ENCODE measurements at regions not wholly inside any gene's neighbourhood (a gene's known extent, or its start where the extent isn't known, plus 50 kb on each side); places are given as distances from the start of the nearest gene placed in this dataset.
"Not testable (repeated sequence)": the region's sequence is repeated elsewhere in the genome, so short reads cannot be mapped to it uniquely, and the experiment has no call there.

GRCh38 chr7:130789436-130789835 is 55.4 kb upstream of the KLF14 start:
- no peak overlapping the region for H3K27ac ChIP-seq (ENCODE audit: low read length)
- no peaks in the 10 kb centered on the region for H3K9me3 ChIP-seq (ENCODE audit: control insufficient read depth in 1 of 2, low read length in 2 of 2)
- H3K4me3 ChIP-seq (ENCODE audit: low read depth in 1 of 2, low read length in 2 of 2): no peak overlapping the region
- no peaks in the 10 kb centered on the region for H3K4me1 ChIP-seq (ENCODE audit: control insufficient read depth in 1 of 2, insufficient read depth in 2 of 2, low read length in 2 of 2)
- no peaks in the 10 kb centered on the region for H3K27me3 ChIP-seq (ENCODE audit: low read depth, low read length)
- no peaks in the 10 kb centered on the region for H3K36me3 ChIP-seq (ENCODE audit: control insufficient read depth in 1 of 2, insufficient read depth in 2 of 2, low read length in 2 of 2)

GRCh38 chr7:130791746-130792145 is 57.7 kb upstream of the KLF14 start:
- no peaks in the 10 kb centered on the region for H3K4me1 ChIP-seq (ENCODE audit: control insufficient read depth in 1 of 2, insufficient read depth in 2 of 2, low read length in 2 of 2)
- H3K27ac ChIP-seq (ENCODE audit: low read length): no peak overlapping the region
- H3K36me3 ChIP-seq (ENCODE audit: control insufficient read depth in 1 of 2, insufficient read depth in 2 of 2, low read length in 2 of 2): no peaks in the 10 kb centered on the region
- H3K4me3 ChIP-seq (ENCODE audit: low read depth in 1 of 2, low read length in 2 of 2): no peak overlapping the region
- H3K9me3 ChIP-seq (ENCODE audit: control insufficient read depth in 1 of 2, low read length in 2 of 2): no peaks in the 10 kb centered on the region
- H3K27me3 ChIP-seq (ENCODE audit: low read depth, low read length): no peaks in the 10 kb centered on the region

GRCh38 chr7:130793855-130794618 is 60.0 kb upstream of the KLF14 start:
- H3K4me3 ChIP-seq (ENCODE audit: low read depth in 1 of 2, low read length in 2 of 2): no peak overlapping the region
- H3K36me3 ChIP-seq (ENCODE audit: control insufficient read depth in 1 of 2, insufficient read depth in 2 of 2, low read length in 2 of 2): no peaks in the 10 kb centered on the region
- H3K9me3 ChIP-seq (ENCODE audit: control insufficient read depth in 1 of 2, low read length in 2 of 2): no peaks in the 10 kb centered on the region
- no peaks in the 10 kb centered on the region for H3K4me1 ChIP-seq (ENCODE audit: control insufficient read depth in 1 of 2, insufficient read depth in 2 of 2, low read length in 2 of 2)
- no peaks in the 10 kb centered on the region for H3K27me3 ChIP-seq (ENCODE audit: low read depth, low read length)
- H3K27ac ChIP-seq (ENCODE audit: low read length): no peak overlapping the region

GRCh38 chr7:130794619-130794922 is 60.6 kb upstream of the KLF14 start:
- H3K27ac ChIP-seq (ENCODE audit: low read length): no peak overlapping the region
- no peaks in the 10 kb centered on the region for H3K27me3 ChIP-seq (ENCODE audit: low read depth, low read length)
- no peaks in the 10 kb centered on the region for H3K9me3 ChIP-seq (ENCODE audit: control insufficient read depth in 1 of 2, low read length in 2 of 2)
- H3K4me3 ChIP-seq (ENCODE audit: low read depth in 1 of 2, low read length in 2 of 2): no peak overlapping the region
- H3K36me3 ChIP-seq (ENCODE audit: control insufficient read depth in 1 of 2, insufficient read depth in 2 of 2, low read length in 2 of 2): no peaks in the 10 kb centered on the region
- H3K4me1 ChIP-seq (ENCODE audit: control insufficient read depth in 1 of 2, insufficient read depth in 2 of 2, low read length in 2 of 2): no peaks in the 10 kb centered on the region

- not testable (repeated sequence) for H3K27me3 ChIP-seq (ENCODE audit: low read depth, low read length); H3K4me1 ChIP-seq (ENCODE audit: control insufficient read depth in 1 of 2, insufficient read depth in 2 of 2, low read length in 2 of 2); H3K9me3 ChIP-seq (ENCODE audit: control insufficient read depth in 1 of 2, low read length in 2 of 2); H3K36me3 ChIP-seq (ENCODE audit: control insufficient read depth in 1 of 2, insufficient read depth in 2 of 2, low read length in 2 of 2); H3K27ac ChIP-seq (ENCODE audit: low read length); H3K4me3 ChIP-seq (ENCODE audit: low read depth in 1 of 2, low read length in 2 of 2)
Observed at GRCh38 chr7:130796425-130796824, 62.4 kb upstream of the KLF14 start.

- H3K27me3 ChIP-seq (ENCODE audit: low read depth, low read length): no peaks in the 10 kb centered on the region
- H3K4me3 ChIP-seq (ENCODE audit: low read depth in 1 of 2, low read length in 2 of 2): no peak overlapping the region
- no peak overlapping the region for H3K27ac ChIP-seq (ENCODE audit: low read length)
- no peaks in the 10 kb centered on the region for H3K4me1 ChIP-seq (ENCODE audit: control insufficient read depth in 1 of 2, insufficient read depth in 2 of 2, low read length in 2 of 2)
- no peaks in the 10 kb centered on the region for H3K36me3 ChIP-seq (ENCODE audit: control insufficient read depth in 1 of 2, insufficient read depth in 2 of 2, low read length in 2 of 2)
- no peaks in the 10 kb centered on the region for H3K9me3 ChIP-seq (ENCODE audit: control insufficient read depth in 1 of 2, low read length in 2 of 2)
Observed at GRCh38 chr7:130803127-130803526, 69.1 kb upstream of the KLF14 start.

GRCh38 chr7:130804220-130804619 is 70.2 kb upstream of the KLF14 start:
- Histone ChIP-seq H3K36me3 (ENCODE audit: control insufficient read depth in 1 of 2, insufficient read depth in 2 of 2, low read length in 2 of 2) (no peaks in the 10 kb centered on the region), H3K9me3 (ENCODE audit: control insufficient read depth in 1 of 2, low read length in 2 of 2) (no peaks in the 10 kb centered on the region), H3K27ac (ENCODE audit: low read length) (no peak overlapping the region), H3K27me3 (ENCODE audit: low read depth, low read length) (no peaks in the 10 kb centered on the region), H3K4me1 (ENCODE audit: control insufficient read depth in 1 of 2, insufficient read depth in 2 of 2, low read length in 2 of 2) (no peaks in the 10 kb centered on the region), H3K4me3 (ENCODE audit: low read depth in 1 of 2, low read length in 2 of 2) (no peak overlapping the region)

- H3K27ac ChIP-seq (ENCODE audit: low read length); H3K4me1 ChIP-seq (ENCODE audit: control insufficient read depth in 1 of 2, insufficient read depth in 2 of 2, low read length in 2 of 2); H3K36me3 ChIP-seq (ENCODE audit: control insufficient read depth in 1 of 2, insufficient read depth in 2 of 2, low read length in 2 of 2); H3K9me3 ChIP-seq (ENCODE audit: control insufficient read depth in 1 of 2, low read length in 2 of 2); H3K27me3 ChIP-seq (ENCODE audit: low read depth, low read length); H3K4me3 ChIP-seq (ENCODE audit: low read depth in 1 of 2, low read length in 2 of 2): not testable (repeated sequence)
Observed at GRCh38 chr7:130812819-130813218, 78.8 kb upstream of the KLF14 start.

- Histone ChIP-seq H3K27me3 (ENCODE audit: low read depth, low read length) (no peaks in the 10 kb centered on the region), H3K9me3 (ENCODE audit: control insufficient read depth in 1 of 2, low read length in 2 of 2) (no peaks in the 10 kb centered on the region), H3K4me3 (ENCODE audit: low read depth in 1 of 2, low read length in 2 of 2) (no peak overlapping the region), H3K27ac (ENCODE audit: low read length) (no peak overlapping the region), H3K36me3 (ENCODE audit: control insufficient read depth in 1 of 2, insufficient read depth in 2 of 2, low read length in 2 of 2) (no peaks in the 10 kb centered on the region), H3K4me1 (ENCODE audit: control insufficient read depth in 1 of 2, insufficient read depth in 2 of 2, low read length in 2 of 2) (no peaks in the 10 kb centered on the region)
Observed at GRCh38 chr7:130814778-130815335, 80.8 kb upstream of the KLF14 start.

GRCh38 chr7:130818056-130818455 is 84.0 kb upstream of the KLF14 start:
- Histone ChIP-seq H3K36me3 (ENCODE audit: control insufficient read depth in 1 of 2, insufficient read depth in 2 of 2, low read length in 2 of 2) (no peaks in the 10 kb centered on the region), H3K27ac (ENCODE audit: low read length) (no peak overlapping the region), H3K9me3 (ENCODE audit: control insufficient read depth in 1 of 2, low read length in 2 of 2) (no peaks in the 10 kb centered on the region), H3K27me3 (ENCODE audit: low read depth, low read length) (no peaks in the 10 kb centered on the region), H3K4me3 (ENCODE audit: low read depth in 1 of 2, low read length in 2 of 2) (no peak overlapping the region), H3K4me1 (ENCODE audit: control insufficient read depth in 1 of 2, insufficient read depth in 2 of 2, low read length in 2 of 2) (no peaks in the 10 kb centered on the region)

GRCh38 chr7:130821864-130822263 is 87.9 kb upstream of the KLF14 start:
- Histone ChIP-seq H3K36me3 (ENCODE audit: control insufficient read depth in 1 of 2, insufficient read depth in 2 of 2, low read length in 2 of 2) (no peaks in the 10 kb centered on the region), H3K27ac (ENCODE audit: low read length) (no peak overlapping the region), H3K4me3 (ENCODE audit: low read depth in 1 of 2, low read length in 2 of 2) (no peak overlapping the region), H3K27me3 (ENCODE audit: low read depth, low read length) (no peaks in the 10 kb centered on the region), H3K4me1 (ENCODE audit: control insufficient read depth in 1 of 2, insufficient read depth in 2 of 2, low read length in 2 of 2) (no peaks in the 10 kb centered on the region), H3K9me3 (ENCODE audit: control insufficient read depth in 1 of 2, low read length in 2 of 2) (peaks cover 6 to 10% of the 10 kb centered on the region in 2 donors)

GRCh38 chr7:130822642-130823041 is 88.6 kb upstream of the KLF14 start:
- no peaks in the 10 kb centered on the region for H3K4me1 ChIP-seq (ENCODE audit: control insufficient read depth in 1 of 2, insufficient read depth in 2 of 2, low read length in 2 of 2)
- H3K36me3 ChIP-seq (ENCODE audit: control insufficient read depth in 1 of 2, insufficient read depth in 2 of 2, low read length in 2 of 2): no peaks in the 10 kb centered on the region
- H3K9me3 ChIP-seq (ENCODE audit: control insufficient read depth in 1 of 2, low read length in 2 of 2): peaks cover 6 to 10% of the 10 kb centered on the region in 2 donors
- no peak overlapping the region for H3K27ac ChIP-seq (ENCODE audit: low read length)
- no peak overlapping the region for H3K4me3 ChIP-seq (ENCODE audit: low read depth in 1 of 2, low read length in 2 of 2)
- no peaks in the 10 kb centered on the region for H3K27me3 ChIP-seq (ENCODE audit: low read depth, low read length)
